ENCODE measurements at regions not wholly inside any gene's neighbourhood (a gene's known extent, or its start where the extent isn't known, plus 50 kb on each side); places are given as distances from the start of the nearest gene placed in this dataset.
"Not testable (repeated sequence)": the region's sequence is repeated elsewhere in the genome, so short reads cannot be mapped to it uniquely, and the experiment has no call there.

GRCh38 chr1:30476911-30477459 lies 246.4 kb downstream of the MATN1 start:
- no peak for DNase-seq

GRCh38 chr1:30476476-30476875 lies 246.9 kb downstream of the MATN1 start:
- no peak for DNase-seq

DNA sequence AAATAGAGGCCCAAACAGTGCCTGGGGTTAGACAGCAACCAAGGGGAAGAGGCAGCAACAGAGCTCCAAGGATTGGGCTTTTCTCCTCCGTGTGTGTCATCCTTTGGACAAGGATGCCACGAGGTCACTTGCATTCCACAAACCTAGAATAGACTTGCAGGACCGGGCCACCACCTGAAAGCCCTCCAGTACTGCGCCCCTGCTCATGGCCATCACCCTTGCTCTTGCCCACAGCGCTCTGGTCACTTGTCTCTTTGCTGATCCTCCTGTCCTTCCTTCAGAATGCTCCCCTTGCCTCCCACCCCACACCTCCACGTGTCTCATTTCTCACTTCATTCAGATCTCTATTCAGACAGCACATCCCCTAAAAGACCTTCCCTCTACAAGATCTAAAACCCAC lies 247.4 kb downstream of the MATN1 start:
- no peak for DNase-seq

DNA sequence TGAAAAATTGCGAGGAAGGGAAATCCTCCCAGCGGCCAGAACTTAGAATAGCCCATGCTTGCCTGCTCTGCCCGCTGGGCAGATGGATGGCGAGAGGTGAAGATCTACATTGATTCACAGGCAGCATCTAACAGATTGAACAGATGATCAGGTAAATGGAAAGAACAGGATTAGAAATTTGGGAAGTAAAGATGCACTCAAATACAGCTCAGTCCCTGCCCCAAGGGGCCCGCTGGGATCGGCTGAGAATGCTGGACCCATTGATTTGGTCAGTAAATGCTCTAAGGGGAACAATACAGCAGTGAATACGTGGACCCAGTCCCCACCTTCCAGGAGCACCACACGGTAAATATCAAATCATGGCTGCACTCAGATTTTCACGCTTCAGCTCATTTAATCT lies 248.2 kb downstream of the MATN1 start:
- no peak for DNase-seq

DNA sequence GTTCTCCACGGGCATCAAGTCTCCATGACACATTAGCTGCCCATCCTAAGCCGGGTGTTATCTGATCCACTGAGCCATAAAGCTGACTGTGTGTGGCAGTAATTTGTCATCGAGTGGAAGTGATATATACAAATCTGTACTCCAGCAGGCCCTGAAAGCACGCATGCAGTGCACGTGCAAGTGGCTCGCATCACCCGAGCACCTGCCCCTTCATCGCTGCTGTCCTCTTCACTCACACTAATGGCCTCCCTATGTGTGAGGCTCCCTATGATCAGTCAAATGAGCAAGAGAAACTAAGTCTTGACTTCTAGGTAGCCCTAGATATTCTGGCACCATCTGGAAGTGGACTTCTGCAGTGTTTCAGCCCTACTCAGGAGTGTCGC lies 248.6 kb downstream of the MATN1 start:
- no peak for DNase-seq

DNA sequence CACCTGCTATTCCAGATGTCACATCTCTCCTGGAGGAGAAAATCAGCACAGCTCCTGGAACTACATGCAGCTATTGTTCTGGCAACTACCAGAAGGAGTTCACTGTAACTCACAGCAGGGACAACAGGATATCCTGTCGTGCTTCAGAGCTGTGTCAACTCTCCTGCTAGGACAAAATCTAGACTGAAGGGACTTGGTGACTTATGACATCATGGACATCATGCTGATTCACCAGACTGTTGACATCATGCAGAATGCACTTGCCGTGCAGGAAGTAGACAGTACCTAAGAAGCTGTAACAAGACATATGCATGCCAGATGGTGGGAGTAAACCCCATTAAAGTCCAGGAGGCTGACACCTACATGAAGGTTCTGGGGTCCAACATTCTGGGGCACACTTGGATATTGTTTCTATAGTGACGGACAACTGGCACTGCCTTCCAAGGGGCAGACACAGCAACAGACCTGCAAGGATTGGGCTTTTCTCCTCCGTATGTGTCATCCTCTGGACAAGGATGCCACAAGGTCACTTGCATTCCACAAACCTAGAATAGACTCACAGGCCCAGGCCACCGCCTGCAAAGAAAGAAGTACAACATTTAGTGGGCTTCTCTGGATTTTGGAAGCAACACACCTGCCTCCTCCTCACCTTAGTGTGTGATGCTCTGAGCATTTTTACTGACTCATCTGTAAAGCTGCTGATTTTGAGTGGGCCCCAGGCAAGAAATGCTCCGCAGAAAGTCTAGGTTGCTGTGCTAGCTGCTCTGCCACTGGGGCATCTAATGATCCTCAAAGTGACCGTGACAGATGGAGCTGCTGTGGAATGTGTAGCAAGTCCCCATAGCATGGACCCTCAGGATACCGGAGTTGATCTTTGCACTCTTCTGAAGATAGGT lies 249.2 kb downstream of the MATN1 start:
- no peak for DNase-seq

DNA sequence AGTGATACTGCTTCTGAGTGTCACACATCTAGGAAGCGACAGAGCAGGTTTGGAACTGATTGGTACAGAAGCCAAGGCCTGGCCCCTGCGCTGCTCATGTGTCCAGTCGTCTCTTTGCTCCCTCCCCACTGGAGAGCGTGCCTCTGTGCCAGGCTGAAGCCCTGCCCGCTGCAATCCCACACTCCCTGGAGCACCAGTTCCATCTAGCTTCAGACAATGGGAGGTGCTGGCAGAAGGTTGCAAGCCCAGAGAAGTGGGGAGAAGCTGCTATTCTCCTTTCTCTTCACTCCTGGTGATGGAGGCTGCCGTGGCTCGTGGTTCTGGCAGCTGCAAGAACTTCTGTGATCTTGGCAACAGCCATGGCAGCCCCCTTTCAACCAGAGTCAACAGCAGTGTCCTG lies 250.9 kb downstream of the MATN1 start:
- no peak for DNase-seq

DNA sequence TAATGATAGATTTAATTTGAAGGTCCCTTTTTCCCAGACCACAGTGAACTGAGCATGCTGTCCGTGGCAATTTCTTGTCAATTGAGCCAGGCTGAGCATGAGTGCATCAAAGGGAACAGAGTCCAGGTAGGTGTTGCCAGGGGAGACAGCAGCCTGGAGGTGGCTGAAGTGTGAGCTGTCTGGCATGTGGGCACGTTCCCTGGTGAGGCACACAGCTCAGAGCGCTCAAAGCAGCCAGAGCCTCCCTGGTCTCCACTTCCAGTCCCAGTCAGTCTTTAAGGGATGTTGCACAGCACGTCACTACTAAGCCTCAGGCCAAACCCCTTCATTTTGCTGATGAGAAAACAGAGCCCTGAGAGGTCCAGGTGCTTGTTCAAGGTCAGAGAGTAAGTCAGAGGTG lies 251.4 kb downstream of the MATN1 start:
- DNase-seq, result no peak

- DNase-seq, result no peak
Measured at GRCh38 chr1:30471307-30471706, 252.1 kb downstream of the MATN1 start.

DNA sequence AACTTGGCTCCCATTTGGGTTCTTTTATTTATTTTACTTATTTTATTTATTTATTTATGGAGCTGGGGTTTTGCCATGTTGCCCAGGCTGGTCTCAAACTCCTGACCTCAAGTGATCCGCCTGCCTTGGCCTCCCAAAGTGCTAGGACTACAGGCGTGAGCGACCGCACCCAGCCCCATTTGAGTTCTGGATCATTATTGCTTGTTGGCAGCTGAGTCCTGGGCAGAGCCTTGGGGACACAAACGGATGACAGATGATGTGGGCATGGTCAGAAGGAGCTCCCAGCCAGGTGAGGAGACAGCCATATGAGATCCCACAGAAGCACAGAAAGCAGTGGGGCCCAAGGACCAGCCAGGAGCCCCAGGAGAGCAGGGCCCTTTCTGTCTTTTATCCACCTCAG lies 254.0 kb downstream of the MATN1 start:
- no peak for DNase-seq

GRCh38 chr1:30467101-30467500 lies 256.3 kb downstream of the MATN1 start:
- no peak for DNase-seq

DNA sequence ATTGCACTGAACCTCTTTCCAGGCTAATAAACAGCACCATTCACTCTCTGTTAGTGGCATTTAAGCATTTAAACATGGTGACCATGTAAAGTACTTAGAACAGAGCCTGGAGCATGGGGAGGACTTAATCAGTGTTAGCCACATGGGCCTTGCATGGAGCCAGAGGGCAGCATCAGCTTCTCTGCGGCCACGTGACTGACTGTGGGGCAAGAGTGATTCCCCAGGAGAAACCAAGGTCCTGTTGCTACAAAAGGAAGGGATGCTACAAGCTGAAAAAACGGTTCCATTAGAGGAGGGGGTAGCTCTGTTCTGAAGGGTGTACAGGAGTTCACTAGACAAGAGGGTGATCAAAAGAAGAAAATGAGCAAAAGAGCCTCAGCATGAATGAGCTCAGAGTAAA lies 256.8 kb downstream of the MATN1 start:
- no peak for DNase-seq

DNA sequence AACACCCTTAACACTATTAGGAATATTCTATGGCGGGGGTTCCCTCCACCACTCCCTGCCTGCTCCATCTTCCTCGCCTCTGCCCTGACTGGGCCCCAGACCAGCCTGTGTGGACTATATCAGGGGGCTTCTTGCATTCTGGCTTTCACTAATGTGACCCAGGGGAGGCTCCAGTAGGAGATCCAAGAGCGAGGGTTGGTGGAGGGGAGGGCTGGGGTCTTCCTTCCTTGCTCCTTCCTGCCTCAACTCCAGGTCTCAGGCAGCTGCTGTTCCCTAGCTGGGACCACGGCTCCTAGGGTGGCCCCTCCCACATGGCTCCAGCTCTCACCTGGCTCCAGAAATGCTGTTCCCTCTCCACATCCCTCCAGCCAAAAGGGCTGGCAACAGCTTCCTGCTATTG lies 257.4 kb downstream of the MATN1 start:
- DNase-seq, result no peak

DNA sequence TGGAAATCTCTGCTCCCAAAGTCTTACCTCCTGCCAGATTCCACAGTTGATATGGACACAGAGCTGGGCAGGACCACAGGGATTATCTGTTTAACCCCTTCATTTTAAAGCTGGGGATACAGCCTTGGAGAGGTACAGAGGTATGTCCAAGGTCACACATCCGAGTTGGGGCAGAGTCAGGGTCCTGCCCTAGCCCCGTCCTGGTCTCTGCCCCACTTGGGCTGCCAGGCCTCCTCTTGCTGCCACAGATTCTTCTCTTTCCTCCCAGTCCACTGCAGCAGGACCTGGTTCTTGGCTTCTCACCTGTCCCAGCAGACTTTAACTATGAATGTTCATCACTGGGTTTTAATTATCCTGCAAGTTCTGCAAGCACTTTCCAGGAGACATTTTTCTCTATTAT lies 258.3 kb downstream of the MATN1 start:
- DNase-seq, result no peak

GRCh38 chr1:30464187-30464617 lies 259.2 kb downstream of the MATN1 start:
- DNase-seq, result no peak

- no peak for DNase-seq
Measured at GRCh38 chr1:30462826-30463425, 260.5 kb downstream of the MATN1 start.

- DNase-seq, result no peak
Measured at GRCh38 chr1:30462166-30462565, 261.2 kb downstream of the MATN1 start.

DNA sequence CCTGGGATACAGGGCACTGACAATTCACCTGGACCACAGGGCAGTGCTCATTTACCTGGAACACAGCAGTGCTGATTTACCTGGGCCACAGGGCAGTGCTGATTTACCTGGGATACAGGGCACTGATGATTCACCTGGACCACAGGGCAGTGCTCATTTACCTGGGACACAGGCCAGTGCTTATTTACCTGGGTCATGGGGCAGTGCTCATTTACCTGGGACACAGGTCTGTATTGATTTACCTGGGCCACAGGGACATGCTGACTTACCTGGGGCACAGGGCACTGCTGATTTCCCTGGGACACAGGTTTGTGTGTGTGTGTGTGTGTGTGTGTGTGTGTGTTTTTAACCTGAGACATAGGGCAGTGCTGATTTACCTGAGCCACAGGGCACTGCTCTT lies 261.7 kb downstream of the MATN1 start:
- DNase-seq, result no peak

DNA sequence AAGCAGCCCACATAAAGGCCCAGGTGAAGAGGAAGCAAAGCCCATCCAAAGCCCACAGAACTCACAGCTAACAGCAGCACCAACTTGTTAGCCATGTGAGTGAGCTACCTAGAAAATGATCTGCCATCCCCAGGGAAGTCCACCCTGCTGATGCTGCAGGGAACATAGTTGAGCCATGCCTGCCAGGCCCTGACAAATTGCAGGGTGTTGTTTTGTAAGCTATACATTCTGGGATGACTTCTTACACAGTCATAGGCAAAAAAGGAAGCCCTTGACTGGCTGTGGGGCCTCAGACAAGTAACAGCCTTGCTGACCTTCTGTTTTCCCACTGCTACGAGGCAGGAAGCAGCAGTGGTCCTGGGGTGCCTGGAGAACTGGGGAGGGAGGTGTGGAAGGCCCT lies 262.7 kb downstream of the MATN1 start:
- DNase-seq, result no peak

DNA sequence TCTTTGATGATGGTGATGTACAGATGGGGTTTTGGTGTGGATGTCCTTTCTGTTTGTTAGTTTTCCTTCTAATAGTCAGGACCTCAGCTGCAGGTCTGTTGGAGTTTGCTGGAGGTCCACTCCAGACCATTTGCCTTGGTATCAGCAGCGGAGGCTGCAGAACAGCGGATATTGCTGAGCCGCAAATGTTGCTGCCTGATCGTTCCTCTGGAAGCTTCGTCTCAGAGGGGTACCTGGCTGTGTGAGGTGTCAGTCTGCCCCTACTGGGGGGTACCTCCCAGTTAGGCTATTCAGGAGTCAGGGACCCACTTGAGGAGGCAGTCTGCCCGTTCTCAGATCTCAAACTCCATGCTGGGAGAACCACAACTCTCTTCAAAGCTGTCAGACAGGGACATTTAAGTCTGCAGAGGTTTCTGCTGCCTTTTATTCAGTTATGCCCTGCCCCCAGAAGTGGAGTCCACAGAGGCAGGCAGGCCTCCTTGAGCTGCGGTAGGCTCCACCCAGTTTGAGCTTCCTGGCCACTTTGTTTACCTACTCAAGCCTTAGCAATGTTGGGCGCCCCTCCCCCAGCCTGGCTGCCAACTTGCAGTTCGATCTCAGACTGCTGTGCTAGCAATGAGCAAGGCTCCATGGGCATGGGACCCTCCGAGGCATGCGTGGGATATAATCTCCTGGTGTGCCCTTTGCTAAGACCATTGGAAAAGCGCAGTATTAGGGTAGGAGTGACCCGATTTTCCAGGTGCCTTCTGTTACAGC lies 264.5 kb downstream of the MATN1 start:
- DNase-seq, result not testable (repeated sequence)

DNA sequence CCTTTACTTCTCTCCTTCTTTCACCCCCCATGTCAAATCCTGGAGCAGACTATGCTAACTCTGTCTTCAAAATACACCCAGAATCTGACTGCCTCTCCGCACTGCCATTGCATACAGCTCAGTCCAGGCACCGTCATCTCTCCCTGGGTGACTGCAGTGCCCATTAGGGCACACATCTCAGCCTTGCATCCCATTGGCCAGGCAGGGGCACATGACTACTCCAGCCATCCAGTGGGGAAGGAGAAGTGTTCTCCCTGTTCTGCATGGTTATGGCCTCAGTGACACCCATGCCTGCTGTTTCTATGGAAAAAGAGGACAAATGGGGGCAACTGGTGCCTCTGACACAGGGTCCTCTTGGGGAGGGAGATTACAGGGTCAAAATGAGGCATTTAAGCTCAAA lies 270.5 kb downstream of the MATN1 start:
- DNase-seq, result no peak

GRCh38 chr1:30452170-30452569 lies 271.2 kb downstream of the MATN1 start:
- no peak for DNase-seq

DNA sequence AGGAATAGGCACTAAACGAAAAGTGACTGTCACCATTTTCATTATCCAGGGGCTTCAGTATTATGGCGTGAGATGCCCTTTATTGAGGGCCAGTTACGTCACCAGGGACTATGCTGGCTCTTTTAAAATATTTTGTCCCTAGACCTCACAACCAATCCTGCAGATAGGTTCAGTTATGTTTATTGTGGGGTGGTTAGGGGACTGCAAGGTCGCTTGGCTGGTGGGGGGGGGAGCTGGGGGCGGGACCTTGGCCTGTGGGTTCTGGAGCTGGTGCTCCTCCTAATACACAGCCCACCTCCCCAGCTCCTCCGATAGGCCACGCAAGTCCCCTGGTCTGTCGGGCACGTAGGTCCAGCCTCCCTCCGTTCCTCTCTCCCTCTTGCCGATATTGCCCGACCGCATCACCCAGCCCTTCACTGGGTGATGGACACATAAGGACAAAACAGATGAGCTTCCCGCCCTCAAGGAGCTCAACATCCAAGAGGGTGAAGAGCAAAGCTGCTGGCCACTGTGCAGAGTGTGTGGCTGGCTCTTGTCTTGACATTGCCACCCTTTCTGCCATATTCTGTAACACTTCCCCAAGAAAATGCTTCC lies 271.8 kb downstream of the MATN1 start:
- DNase-seq, result no peak

Measured in NCI-H1694 (cell line).